ENCODE measurements at regions not wholly inside any gene's neighbourhood (a gene's known extent, or its start where the extent isn't known, plus 50 kb on each side); places are given as distances from the start of the nearest gene placed in this dataset.

GRCh38 chr5:157955541-157956172 is 96.7 kb upstream of the CLINT1 start:
- no peaks in the 10 kb centered on the region for H3K36me3 ChIP-seq
- no peaks in the 10 kb centered on the region for H3K9me3 ChIP-seq
- H3K4me3 ChIP-seq, result no peak overlapping the region
- H3K4me1 ChIP-seq, result no peaks in the 10 kb centered on the region
- TF ChIP-seq POLR2AphosphoS5 (IDR thresholded peaks at IDR 0.05), result no peak
- no peak for TF ChIP-seq CTCF (IDR thresholded peaks at IDR 0.05)
- no peak for TF ChIP-seq EP300 (IDR thresholded peaks at IDR 0.05)
- TF ChIP-seq POLR2A (IDR thresholded peaks at IDR 0.05), result no peak
- no peak overlapping the region for H3K27ac ChIP-seq
- H3K27me3 ChIP-seq, result no peaks in the 10 kb centered on the region
- DNase-seq, result no peak
- ATAC-seq (ENCODE audit: low FRiP score in 2 of 2), result no peak
- WGBS, 2 donors, result 86 to 89% methylated on average over 6 of the region's 6 CpGs

- no peak for ATAC-seq (ENCODE audit: low FRiP score in 2 of 2)
- 78 to 85% methylated on average over 1 of the region's 1 CpG for WGBS, 2 donors
- H3K9me3 ChIP-seq, result no peaks in the 10 kb centered on the region
Measured at GRCh38 chr5:157952374-157952685, 93.4 kb upstream of the CLINT1 start.

DNA sequence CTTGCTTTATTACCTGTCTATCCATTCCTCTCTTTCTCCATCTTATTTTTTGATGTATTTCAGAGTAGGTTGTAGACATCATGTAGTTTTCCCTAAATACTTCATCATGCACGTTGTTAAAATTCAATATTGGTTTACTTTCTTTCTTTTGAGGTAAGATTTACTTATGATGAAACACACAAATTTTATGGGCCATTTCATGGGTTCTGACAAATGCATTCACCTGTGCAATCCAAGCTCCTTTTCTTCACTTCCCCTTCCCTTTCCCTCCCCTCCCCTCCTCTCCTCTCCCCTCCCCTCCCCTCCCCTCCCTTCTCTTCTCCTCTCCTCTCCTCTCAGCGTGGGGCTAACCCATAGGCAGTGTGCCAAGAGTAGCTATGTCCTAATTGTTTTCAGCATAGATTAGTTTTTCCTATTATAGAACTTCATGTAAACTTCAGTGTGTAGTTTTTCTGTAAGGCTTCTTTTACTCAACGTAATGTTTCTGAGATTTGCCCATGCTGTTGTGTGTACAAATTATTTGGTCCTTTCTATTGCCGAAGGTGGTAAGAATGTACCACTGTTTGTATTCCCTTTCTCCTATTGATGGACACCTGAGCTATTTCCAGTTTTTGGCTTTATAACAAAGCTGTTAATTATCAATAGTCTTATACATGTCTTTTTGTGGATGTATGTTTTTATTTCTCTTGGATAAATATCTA is 92.9 kb upstream of the CLINT1 start:
- no peak for TF ChIP-seq CTCF (IDR thresholded peaks at IDR 0.05)
- no peak for TF ChIP-seq EP300 (IDR thresholded peaks at IDR 0.05)
- TF ChIP-seq POLR2A (IDR thresholded peaks at IDR 0.05), result no peak
- TF ChIP-seq POLR2AphosphoS5 (IDR thresholded peaks at IDR 0.05), result no peak
- Histone ChIP-seq H3K27me3 (no peaks in the 10 kb centered on the region), H3K4me1 (peaks cover 0 to 9% (median 5%) of the 10 kb centered on the region in 4 donors), H3K36me3 (no peaks in the 10 kb centered on the region), H3K9me3 (no peaks in the 10 kb centered on the region), H3K27ac (no peak overlapping the region), H3K4me3 (no peak overlapping the region)
- DNase-seq, result no peak
- no peak for ATAC-seq (ENCODE audit: low FRiP score in 2 of 2)
- WGBS, 2 donors, result 41 to 49% methylated on average over 4 of the region's 4 CpGs

More at GRCh38 chr5:157952374-157952685, 93.4 kb upstream of the CLINT1 start:
- no peaks in the 10 kb centered on the region for H3K27me3 ChIP-seq
- TF ChIP-seq CTCF (IDR thresholded peaks at IDR 0.05), result no peak
- no peak for TF ChIP-seq POLR2AphosphoS5 (IDR thresholded peaks at IDR 0.05)
- no peak for TF ChIP-seq EP300 (IDR thresholded peaks at IDR 0.05)
- no peak for TF ChIP-seq POLR2A (IDR thresholded peaks at IDR 0.05)
- no peak overlapping the region for H3K4me3 ChIP-seq
- H3K4me1 ChIP-seq, result peaks cover 0 to 9% (median 5%) of the 10 kb centered on the region in 4 donors
- no peak for DNase-seq
- no peak overlapping the region for H3K27ac ChIP-seq
- H3K36me3 ChIP-seq, result no peaks in the 10 kb centered on the region

DNA sequence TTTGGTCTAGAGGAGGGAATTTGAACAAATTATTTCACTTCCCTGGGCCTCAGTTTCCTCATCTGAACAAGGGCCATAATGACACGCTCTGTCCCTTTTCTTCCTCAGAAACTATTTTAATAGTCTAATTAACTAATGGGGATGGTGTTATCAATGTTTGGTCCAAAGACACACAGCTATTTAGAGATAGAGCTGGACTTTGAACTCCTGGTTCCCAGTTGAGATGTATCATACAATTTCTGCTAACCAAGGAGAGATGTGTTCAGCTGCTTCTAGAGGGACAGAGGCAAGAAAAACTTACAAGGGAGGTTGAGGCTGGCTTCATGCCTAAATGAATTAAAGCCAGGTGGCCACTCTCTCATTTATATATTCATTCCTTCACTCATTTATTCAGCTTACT is 90.6 kb upstream of the CLINT1 start:
- TF ChIP-seq CTCF (IDR thresholded peaks at IDR 0.05) (no peak), POLR2A (IDR thresholded peaks at IDR 0.05) (no peak), EP300 (IDR thresholded peaks at IDR 0.05) (no peak), POLR2AphosphoS5 (IDR thresholded peaks at IDR 0.05) (no peak)
- Histone ChIP-seq H3K9me3 (no peaks in the 10 kb centered on the region), H3K27ac (no peak overlapping the region), H3K4me3 (no peak overlapping the region), H3K27me3 (no peaks in the 10 kb centered on the region), H3K4me1 (peaks cover 0 to 9% (median 5%) of the 10 kb centered on the region in 4 donors), H3K36me3 (no peaks in the 10 kb centered on the region)
- no peak for DNase-seq
- ATAC-seq (ENCODE audit: low FRiP score in 2 of 2), result no peak
- 93 to 100% methylated on average over 1 of the region's 1 CpG for WGBS, 2 donors
